Activated T-cell treated with anti-CD3 and anti-CD28 coated beads, Interleukin-2, amount 50 U/mL, for 24 hours (primary cell): ENCODE measurements at regions not wholly inside any gene's neighbourhood (a gene's known extent, or its start where the extent isn't known, plus 50 kb on each side); places are given as distances from the start of the nearest gene placed in this dataset.

Experiments
- DNase-seq: peaks from one replicate; pipeline ENCODE4 v3.0.0-alpha.2; 2020
- H3K27ac Mint-ChIP-seq: 2 replicates; pipeline ENCODE4 v1.8.0; 2020; ENCODE audit warnings: mild to moderate bottlenecking, mixed read lengths
- H3K27me3 Mint-ChIP-seq: 2 replicates; pipeline ENCODE4 v1.8.0; 2020; ENCODE audit warnings: mixed read lengths
- H3K36me3 Mint-ChIP-seq: 2 replicates; pipeline ENCODE4 v1.8.0; 2020; ENCODE audit warnings: low read depth, mixed read lengths
- H3K4me1 Mint-ChIP-seq: 2 replicates; pipeline ENCODE4 v1.8.0; 2020; ENCODE audit warnings: low read depth, mixed read lengths
- H3K4me3 Mint-ChIP-seq: 2 replicates; pipeline ENCODE4 v1.8.0; 2020; ENCODE audit warnings: mild to moderate bottlenecking, moderate library complexity, mixed read lengths
- H3K9me3 Mint-ChIP-seq: 2 replicates; pipeline ENCODE4 v1.8.0; 2020; ENCODE audit warnings: mixed read lengths

- no peak overlapping the region for H3K4me3 Mint-ChIP-seq
- H3K4me1 Mint-ChIP-seq, result no peaks in the 10 kb centered on the region
- H3K9me3 Mint-ChIP-seq, result no peaks in the 10 kb centered on the region
- peaks cover 29% of the 10 kb centered on the region for H3K27me3 Mint-ChIP-seq
- no peak for DNase-seq
- no peak overlapping the region for H3K27ac Mint-ChIP-seq
- no peaks in the 10 kb centered on the region for H3K36me3 Mint-ChIP-seq
Measured at GRCh38 chr5:73266925-73267765, 94.2 kb downstream of the TMEM174 start.

- H3K27ac Mint-ChIP-seq, result no peak overlapping the region
- no peak overlapping the region for H3K4me3 Mint-ChIP-seq
- no peaks in the 10 kb centered on the region for H3K4me1 Mint-ChIP-seq
- no peaks in the 10 kb centered on the region for H3K9me3 Mint-ChIP-seq
- DNase-seq, result no peak
- no peaks in the 10 kb centered on the region for H3K36me3 Mint-ChIP-seq
- H3K27me3 Mint-ChIP-seq, result peaks cover 33% of the 10 kb centered on the region
Measured at GRCh38 chr5:73266176-73266738, 93.3 kb downstream of the TMEM174 start.

GRCh38 chr5:73265641-73266040 is 92.6 kb downstream of the TMEM174 start:
- H3K27ac Mint-ChIP-seq, result no peak overlapping the region
- no peaks in the 10 kb centered on the region for H3K36me3 Mint-ChIP-seq
- H3K4me1 Mint-ChIP-seq, result no peaks in the 10 kb centered on the region
- H3K27me3 Mint-ChIP-seq, result peaks cover 37% of the 10 kb centered on the region
- H3K4me3 Mint-ChIP-seq, result no peak overlapping the region
- H3K9me3 Mint-ChIP-seq, result no peaks in the 10 kb centered on the region
- DNase-seq, result no peak

- no peaks in the 10 kb centered on the region for H3K9me3 Mint-ChIP-seq
Measured at GRCh38 chr5:73264631-73265030, 91.6 kb downstream of the TMEM174 start.

GRCh38 chr5:73263001-73263710 is 90.2 kb downstream of the TMEM174 start:
- Mint-ChIP-seq H3K27ac (no peak overlapping the region), H3K9me3 (no peaks in the 10 kb centered on the region), H3K4me1 (no peaks in the 10 kb centered on the region), H3K27me3 (peaks cover 47% of the 10 kb centered on the region), H3K4me3 (no peak overlapping the region), H3K36me3 (no peaks in the 10 kb centered on the region)
- no peak for DNase-seq

More at GRCh38 chr5:73264631-73265030, 91.6 kb downstream of the TMEM174 start:
- Mint-ChIP-seq H3K36me3 (no peaks in the 10 kb centered on the region), H3K27me3 (peaks cover 36% of the 10 kb centered on the region), H3K4me3 (no peak overlapping the region), H3K27ac (no peak overlapping the region), H3K4me1 (no peaks in the 10 kb centered on the region)
- DNase-seq, result no peak

GRCh38 chr5:73256862-73257261 is 83.9 kb downstream of the TMEM174 start:
- Mint-ChIP-seq H3K4me3 (no peak overlapping the region), H3K36me3 (no peaks in the 10 kb centered on the region), H3K4me1 (no peaks in the 10 kb centered on the region), H3K27ac (no peak overlapping the region), H3K27me3 (peaks cover 82% of the 10 kb centered on the region), H3K9me3 (peaks cover 5% of the 10 kb centered on the region)
- DNase-seq, result no peak

GRCh38 chr5:73256462-73256861 is 83.5 kb downstream of the TMEM174 start:
- Mint-ChIP-seq H3K27me3 (peaks cover 81% of the 10 kb centered on the region), H3K36me3 (no peaks in the 10 kb centered on the region), H3K27ac (no peak overlapping the region), H3K9me3 (peaks cover 5% of the 10 kb centered on the region), H3K4me3 (no peak overlapping the region), H3K4me1 (no peaks in the 10 kb centered on the region)
- DNase-seq, result no peak

- H3K9me3 Mint-ChIP-seq, result peaks cover 5% of the 10 kb centered on the region
- no peak overlapping the region for H3K27ac Mint-ChIP-seq
- no peaks in the 10 kb centered on the region for H3K36me3 Mint-ChIP-seq
- no peaks in the 10 kb centered on the region for H3K4me1 Mint-ChIP-seq
- peaks cover 81% of the 10 kb centered on the region for H3K27me3 Mint-ChIP-seq
- H3K4me3 Mint-ChIP-seq, result no peak overlapping the region
- DNase-seq, result no peak
Measured at GRCh38 chr5:73256012-73256411, 83.0 kb downstream of the TMEM174 start.

GRCh38 chr5:73254642-73255041 is 81.6 kb downstream of the TMEM174 start:
- H3K27ac Mint-ChIP-seq, result no peak overlapping the region
- no peak for DNase-seq
- H3K4me1 Mint-ChIP-seq, result no peaks in the 10 kb centered on the region
- peaks cover 84% of the 10 kb centered on the region for H3K27me3 Mint-ChIP-seq
- no peaks in the 10 kb centered on the region for H3K36me3 Mint-ChIP-seq
- H3K4me3 Mint-ChIP-seq, result no peak overlapping the region
- H3K9me3 Mint-ChIP-seq, result peaks cover 5% of the 10 kb centered on the region

GRCh38 chr5:73253047-73253660 is 80.2 kb downstream of the TMEM174 start:
- no peak overlapping the region for H3K4me3 Mint-ChIP-seq
- no peaks in the 10 kb centered on the region for H3K4me1 Mint-ChIP-seq
- DNase-seq, result no peak
- no peak overlapping the region for H3K27ac Mint-ChIP-seq
- no peaks in the 10 kb centered on the region for H3K36me3 Mint-ChIP-seq
- H3K27me3 Mint-ChIP-seq, result peaks cover 83% of the 10 kb centered on the region
- H3K9me3 Mint-ChIP-seq, result peaks cover 5% of the 10 kb centered on the region

GRCh38 chr5:73250645-73251044 is 77.7 kb downstream of the TMEM174 start:
- DNase-seq, result no peak
- Mint-ChIP-seq H3K4me3 (no peak overlapping the region), H3K27me3 (peaks cover 89% of the 10 kb centered on the region), H3K9me3 (no peaks in the 10 kb centered on the region), H3K4me1 (peaks cover 3% of the 10 kb centered on the region), H3K36me3 (no peaks in the 10 kb centered on the region), H3K27ac (no peak overlapping the region)

- Mint-ChIP-seq H3K36me3 (no peaks in the 10 kb centered on the region), H3K4me1 (peaks cover 3% of the 10 kb centered on the region), H3K27ac (no peak overlapping the region), H3K27me3 (peaks cover 37% of the 10 kb centered on the region), H3K4me3 (no peak overlapping the region), H3K9me3 (no peaks in the 10 kb centered on the region)
- DNase-seq, result no peak
Measured at GRCh38 chr5:73242735-73243134, 69.7 kb downstream of the TMEM174 start.

GRCh38 chr5:73238873-73239272 is 65.9 kb downstream of the TMEM174 start:
- no peak overlapping the region for H3K27ac Mint-ChIP-seq
- peaks cover 1% of the 10 kb centered on the region for H3K4me1 Mint-ChIP-seq
- no peaks in the 10 kb centered on the region for H3K36me3 Mint-ChIP-seq
- H3K9me3 Mint-ChIP-seq, result no peaks in the 10 kb centered on the region
- no peak overlapping the region for H3K4me3 Mint-ChIP-seq
- H3K27me3 Mint-ChIP-seq, result peaks cover 47% of the 10 kb centered on the region
- no peak for DNase-seq

- H3K27me3 Mint-ChIP-seq, result peaks cover 58% of the 10 kb centered on the region
- H3K36me3 Mint-ChIP-seq, result no peaks in the 10 kb centered on the region
- no peaks in the 10 kb centered on the region for H3K9me3 Mint-ChIP-seq
- peaks cover 20% of the 10 kb centered on the region for H3K4me1 Mint-ChIP-seq
- no peak overlapping the region for H3K27ac Mint-ChIP-seq
- no peak overlapping the region for H3K4me3 Mint-ChIP-seq
- DNase-seq, result no peak
Measured at GRCh38 chr5:73236541-73237128, 63.6 kb downstream of the TMEM174 start.
